GM18505 (cell line): ENCODE measurements at regions not wholly inside any gene's neighbourhood (a gene's known extent, or its start where the extent isn't known, plus 50 kb on each side); places are given as distances from the start of the nearest gene placed in this dataset.
"Not testable (repeated sequence)": the region's sequence is repeated elsewhere in the genome, so short reads cannot be mapped to it uniquely, and the experiment has no call there.

Experiments used
- ATAC-seq: cut with Tn5 transposase; IDR thresholded peaks from one replicate; pipeline ENCODE4 v1.9.1; 2021; ENCODE audit not compliant: unreplicated experiment
- POLR2A ChIP-seq: IDR thresholded peaks from 4 replicates; pipeline ENCODE4 v1.6.1; 2011; ENCODE audit warnings: borderline replicate concordance; ENCODE audit not compliant: insufficient read depth, insufficient read length; ENCODE audit errors: extremely low read depth

- ATAC-seq: no peak
- no peak for TF ChIP-seq POLR2A
These were observed 649.0 kb downstream of the TMTC2 start for GRCh38 chr12:83335748-83336147.

GRCh38 chr12:83326666-83327065 lies 640.0 kb downstream of the TMTC2 start:
- no peak for TF ChIP-seq POLR2A

GRCh38 chr12:83323866-83324265 lies 637.2 kb downstream of the TMTC2 start:
- no peak for ATAC-seq
- TF ChIP-seq POLR2A: no peak

More at GRCh38 chr12:83326666-83327065, 640.0 kb downstream of the TMTC2 start:
- ATAC-seq: no peak

- TF ChIP-seq POLR2A: no peak
- ATAC-seq: no peak
These were observed 636.1 kb downstream of the TMTC2 start for GRCh38 chr12:83322809-83323208.

- TF ChIP-seq POLR2A: no peak
- no peak for ATAC-seq
These were observed 635.3 kb downstream of the TMTC2 start for GRCh38 chr12:83321971-83322370.

GRCh38 chr12:83320350-83320749 lies 633.6 kb downstream of the TMTC2 start:
- TF ChIP-seq POLR2A: no peak
- ATAC-seq: no peak

- ATAC-seq: no peak
- TF ChIP-seq POLR2A: no peak
These were observed 631.8 kb downstream of the TMTC2 start for GRCh38 chr12:83318386-83319098.

GRCh38 chr12:83317595-83317994 lies 630.9 kb downstream of the TMTC2 start:
- no peak for ATAC-seq
- TF ChIP-seq POLR2A: no peak

GRCh38 chr12:83313827-83314226 lies 627.1 kb downstream of the TMTC2 start:
- no peak for ATAC-seq
- no peak for TF ChIP-seq POLR2A

GRCh38 chr12:83313322-83313721 lies 626.6 kb downstream of the TMTC2 start:
- no peak for ATAC-seq

GRCh38 chr12:83276904-83277303 lies 590.2 kb downstream of the TMTC2 start:
- ATAC-seq: no peak
- no peak for TF ChIP-seq POLR2A

More at GRCh38 chr12:83313322-83313721, 626.6 kb downstream of the TMTC2 start:
- TF ChIP-seq POLR2A: no peak

- ATAC-seq: no peak
- TF ChIP-seq POLR2A: no peak
These were observed 584.5 kb downstream of the TMTC2 start for GRCh38 chr12:83271201-83271600.

- no peak for TF ChIP-seq POLR2A
- no peak for ATAC-seq
These were observed 579.1 kb downstream of the TMTC2 start for GRCh38 chr12:83265808-83266207.

GRCh38 chr12:83261998-83262397 lies 575.3 kb downstream of the TMTC2 start:
- no peak for ATAC-seq
- no peak for TF ChIP-seq POLR2A

- ATAC-seq: not testable (repeated sequence)
These were observed 573.4 kb downstream of the TMTC2 start for GRCh38 chr12:83260126-83260525.
